CD4-positive, alpha-beta T cell treated with Interleukin-1 beta for 1 hour (primary cell): ENCODE measurements at regions not wholly inside any gene's neighbourhood (a gene's known extent, or its start where the extent isn't known, plus 50 kb on each side); places are given as distances from the start of the nearest gene placed in this dataset.

Source experiments
- DNase-seq, 2 donors: peaks; one replicate each; pipeline ENCODE4 v3.0.0-alpha.2; 2020 to 2022

DNA sequence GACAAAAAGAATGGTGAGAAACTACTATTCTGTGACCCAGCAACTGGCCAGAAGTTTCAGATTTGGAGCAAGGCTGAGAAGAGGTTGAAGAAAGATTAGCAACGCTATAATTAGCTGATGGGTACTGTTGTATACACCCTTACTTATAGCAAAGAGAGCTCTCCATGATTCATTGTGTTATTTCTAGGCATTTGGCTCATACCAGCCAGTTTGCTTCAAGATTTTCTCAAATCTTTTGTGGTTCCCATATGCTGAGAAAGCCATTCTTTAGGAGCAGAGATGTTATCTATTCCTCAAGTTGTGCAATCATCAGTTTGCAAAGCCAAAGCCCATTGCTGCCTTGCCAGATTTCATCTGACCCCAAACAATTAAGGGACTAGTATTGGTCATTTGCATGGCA is 179.4 kb downstream of the ETS1 start:
- no peak for DNase-seq

DNA sequence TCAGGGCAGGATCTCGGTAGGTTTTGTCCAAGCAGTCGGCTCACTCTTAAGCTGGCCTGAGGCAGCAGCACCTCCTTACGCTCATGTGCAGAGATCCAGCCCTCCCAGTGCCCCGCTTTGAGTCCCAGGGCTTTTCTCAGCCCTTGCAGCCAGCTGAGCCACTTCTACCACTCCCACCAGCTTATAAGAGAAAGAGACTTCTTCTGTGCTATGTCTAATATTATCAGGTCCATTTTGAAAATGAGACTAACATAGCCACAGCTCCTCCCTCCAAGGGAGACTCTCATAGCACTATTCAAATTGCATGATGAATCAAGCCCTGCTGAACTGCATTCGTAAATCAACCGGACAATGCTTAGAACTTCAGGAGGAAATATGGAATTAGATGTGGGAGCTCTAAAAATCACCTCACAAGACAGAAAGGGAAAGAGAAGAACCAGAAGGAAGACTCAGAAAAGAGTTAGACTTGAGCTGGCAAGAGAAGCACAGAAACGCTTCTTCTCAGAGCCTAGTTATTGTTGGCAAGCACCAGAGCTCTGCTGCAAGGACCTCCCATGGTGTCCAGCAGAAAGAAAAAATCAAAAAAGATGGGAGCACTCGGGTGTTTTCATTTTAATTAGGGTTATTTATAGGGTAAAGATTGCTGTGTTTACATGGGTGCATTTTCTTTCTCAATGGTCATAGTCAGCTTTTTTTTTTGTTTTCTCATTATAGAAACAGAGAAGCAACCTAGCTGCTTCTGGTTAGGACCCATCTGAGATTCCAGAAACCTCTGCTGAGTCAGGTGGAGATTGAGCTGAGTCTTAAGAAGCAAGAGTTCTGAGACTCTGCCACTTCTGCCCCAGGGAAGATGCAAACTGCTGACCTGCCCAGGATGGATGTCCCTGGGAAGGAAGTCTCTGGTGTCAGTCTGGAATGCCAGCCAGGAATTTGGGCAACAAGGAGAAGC is 181.4 kb downstream of the ETS1 start:
- DNase-seq: no peak

DNA sequence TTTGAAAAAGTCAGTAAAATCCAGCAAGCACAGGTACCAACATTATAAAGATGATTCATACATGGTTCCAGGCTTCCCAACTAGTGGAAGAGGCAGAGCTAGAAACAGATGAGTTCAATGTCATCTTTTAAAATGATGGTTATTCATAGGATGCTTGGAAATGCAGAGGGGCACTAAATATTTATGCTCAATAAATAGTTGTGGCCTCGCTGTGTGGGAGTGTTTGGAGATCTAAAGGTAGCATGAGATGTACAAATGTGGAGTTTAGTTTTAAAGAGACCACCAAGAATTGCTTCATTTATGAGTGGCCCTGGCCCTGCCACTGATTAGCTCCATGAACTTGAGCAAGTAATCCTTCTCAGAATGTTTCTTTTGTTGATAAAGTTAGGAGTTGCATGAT is 182.2 kb downstream of the ETS1 start:
- no peak for DNase-seq

DNA sequence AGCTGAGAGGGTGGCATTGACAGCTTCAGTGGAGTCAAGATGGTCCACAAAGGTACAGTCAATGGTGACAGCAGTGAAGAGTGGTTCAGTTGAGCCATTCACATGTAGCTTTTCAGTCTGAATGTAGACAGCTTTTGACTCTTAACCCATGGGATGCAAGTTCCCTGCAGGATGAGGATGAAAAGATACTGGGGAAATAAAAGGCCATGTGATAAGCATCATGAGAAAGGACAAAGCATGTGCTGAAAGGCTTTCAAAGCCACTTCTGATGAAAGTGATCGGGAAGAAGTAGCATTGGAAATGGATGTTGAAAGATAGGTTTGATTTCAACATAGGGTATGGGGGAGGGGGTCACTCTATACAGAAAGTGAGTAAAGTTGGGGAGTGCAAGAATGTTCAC is 182.9 kb downstream of the ETS1 start:
- no peak for DNase-seq

DNA sequence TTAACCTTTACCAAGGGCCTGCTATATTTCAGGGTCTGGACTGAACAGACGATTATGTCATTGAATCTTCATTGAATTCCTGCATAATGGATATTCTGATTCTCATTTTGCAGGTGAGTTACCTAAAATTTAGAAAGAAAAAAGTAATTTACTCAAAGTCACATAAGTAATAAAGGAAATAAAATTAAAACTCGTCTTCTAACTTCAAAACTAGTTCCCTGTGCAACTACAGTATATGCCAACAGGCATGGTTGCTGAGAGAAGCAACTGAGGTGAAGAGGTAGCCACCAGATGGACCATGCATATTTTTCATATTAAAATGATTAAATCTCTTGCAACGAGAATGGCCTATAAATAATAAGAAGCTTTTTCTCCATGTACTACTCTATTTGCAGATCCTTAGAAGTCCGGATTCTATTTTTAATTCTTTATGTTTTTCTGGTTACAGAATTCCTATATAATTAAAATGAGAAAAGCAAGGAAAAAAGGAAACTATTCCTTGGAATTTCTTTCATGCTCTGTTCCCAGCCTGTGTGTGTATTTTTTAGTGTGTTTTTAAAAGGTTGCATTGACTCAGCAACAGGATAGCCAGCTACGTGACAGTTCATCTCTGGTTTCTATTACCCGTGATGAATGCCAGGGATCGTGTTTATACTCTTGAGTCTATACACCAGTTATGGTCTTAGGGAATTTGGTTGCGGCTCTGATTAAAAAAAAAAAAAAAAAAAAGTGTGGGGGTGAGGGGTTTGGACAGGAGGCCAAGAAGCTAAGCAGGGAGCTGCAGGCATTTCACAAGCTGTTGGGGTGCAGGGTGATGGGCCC is 186.8 kb downstream of the ETS1 start:
- no peak for DNase-seq

DNA sequence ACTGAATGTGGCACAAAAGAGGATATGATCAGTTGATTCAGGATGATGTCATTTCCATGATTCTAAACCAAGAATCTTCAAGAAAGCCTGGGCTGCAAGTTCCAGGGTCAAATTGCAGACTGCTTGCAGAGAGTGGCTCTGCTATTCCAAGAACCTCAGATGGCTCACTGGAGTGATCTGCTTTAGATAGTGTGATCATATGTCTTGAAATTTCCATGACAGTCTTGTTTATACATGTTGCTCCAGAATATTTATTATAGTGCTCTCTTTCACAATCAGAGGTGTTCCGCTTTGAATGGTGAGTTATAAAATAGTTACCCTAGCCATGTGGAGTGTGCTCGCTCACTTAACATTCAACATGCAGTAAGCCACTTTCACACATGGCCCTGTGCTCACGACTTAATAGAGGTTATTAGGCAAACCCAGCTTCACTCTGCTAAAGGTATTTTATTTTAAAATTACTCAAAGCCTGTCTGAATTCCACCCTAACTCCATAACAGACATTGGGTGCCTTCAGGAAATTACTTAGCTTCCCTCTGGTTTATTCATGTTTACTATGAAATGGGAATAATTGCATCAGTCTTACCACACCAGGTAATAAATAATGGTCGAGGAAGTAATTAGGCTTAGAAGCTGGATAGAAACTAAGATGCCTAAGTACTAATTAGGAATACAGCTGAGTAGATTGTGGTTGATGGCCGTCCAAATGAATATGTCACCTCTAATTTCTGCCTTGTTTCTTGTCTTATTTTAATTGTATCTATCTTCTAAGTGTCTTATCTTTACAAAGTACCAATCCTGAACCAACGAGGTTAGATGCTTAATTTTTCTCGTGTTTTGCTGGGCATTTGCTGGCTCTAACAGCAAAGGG is 187.9 kb downstream of the ETS1 start:
- DNase-seq: no peak

DNA sequence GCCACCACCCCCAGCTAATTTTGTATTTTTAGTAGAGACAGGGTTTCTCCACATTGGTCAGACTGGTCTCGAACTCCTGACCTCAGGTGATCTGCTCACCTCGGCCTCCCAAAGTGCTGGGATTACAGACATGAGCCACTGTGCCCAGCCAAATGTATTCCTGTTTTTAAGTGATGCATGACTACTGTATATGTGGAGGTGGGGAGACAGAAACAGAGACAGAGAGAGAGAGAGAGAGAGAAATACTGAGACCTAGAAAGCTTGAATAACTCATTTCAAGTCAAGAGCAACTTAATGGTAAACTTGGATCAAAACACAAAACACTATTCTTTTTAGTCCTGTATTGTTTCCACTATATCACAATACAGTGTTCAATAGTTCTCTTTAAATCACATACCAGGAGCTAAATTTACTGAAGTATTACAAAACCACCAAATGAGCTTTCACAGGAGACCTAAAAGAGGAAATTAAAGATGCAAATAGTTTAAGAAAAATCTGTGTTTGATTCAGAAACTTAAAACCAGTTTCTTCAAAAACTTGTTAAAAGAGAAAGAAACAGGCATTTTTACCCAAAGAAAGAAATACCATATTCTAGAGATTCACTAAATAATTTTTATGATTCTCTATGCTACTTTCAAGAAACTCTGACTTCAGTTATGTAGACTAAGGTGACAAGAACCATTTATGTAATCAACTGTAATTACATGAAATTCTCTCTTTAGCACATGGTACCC is 188.7 kb downstream of the ETS1 start:
- no peak for DNase-seq

DNA sequence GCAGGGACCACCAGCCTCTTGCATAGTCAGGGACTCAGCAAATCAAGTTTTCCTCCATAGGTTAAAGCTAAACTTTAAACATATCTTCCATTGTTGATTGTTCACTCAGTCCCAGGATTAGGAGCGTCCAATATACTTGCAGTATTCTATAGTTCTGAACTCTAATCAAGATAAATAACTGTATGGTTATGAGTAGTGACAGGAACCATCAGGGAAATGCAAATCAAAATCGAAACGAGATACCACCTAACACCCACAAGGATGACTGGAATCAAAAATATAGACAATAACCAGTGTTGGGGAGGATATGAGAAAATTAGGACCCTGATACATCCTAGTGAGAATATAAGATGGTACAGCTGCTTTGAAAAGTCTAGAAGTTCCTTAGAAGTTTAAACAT is 190.0 kb downstream of the ETS1 start:
- DNase-seq: no peak

DNA sequence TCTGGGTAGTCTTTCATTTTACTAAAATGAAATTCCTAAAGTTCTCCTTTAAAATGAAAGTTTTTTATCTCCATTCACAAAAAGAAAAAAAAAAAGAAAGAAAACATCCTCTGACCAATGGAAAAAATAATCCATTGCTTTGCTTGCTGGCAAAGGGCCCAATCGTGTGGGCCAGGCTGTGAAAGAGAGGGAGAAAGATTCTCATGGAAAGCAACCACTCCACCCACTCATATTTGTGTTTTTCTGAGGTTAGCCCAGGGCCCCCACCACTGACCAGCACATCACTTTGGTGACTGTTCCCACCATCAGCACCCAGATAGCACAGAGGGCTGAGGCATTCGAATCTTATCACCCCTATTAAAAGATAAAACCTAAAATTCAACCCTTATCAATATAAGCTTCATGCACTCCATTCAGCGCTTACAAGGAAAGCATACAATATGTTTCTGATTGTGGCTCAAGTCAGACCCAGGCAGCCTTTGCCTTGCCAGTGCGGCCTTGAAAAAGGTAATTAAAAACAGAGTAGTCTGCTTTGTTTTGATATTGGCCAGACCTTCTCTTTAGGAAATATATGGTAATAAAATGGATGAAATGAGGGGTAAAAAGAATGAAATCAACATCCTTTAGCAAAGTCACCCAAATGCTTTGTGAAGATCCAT is 192.8 kb downstream of the ETS1 start:
- no peak for DNase-seq

DNA sequence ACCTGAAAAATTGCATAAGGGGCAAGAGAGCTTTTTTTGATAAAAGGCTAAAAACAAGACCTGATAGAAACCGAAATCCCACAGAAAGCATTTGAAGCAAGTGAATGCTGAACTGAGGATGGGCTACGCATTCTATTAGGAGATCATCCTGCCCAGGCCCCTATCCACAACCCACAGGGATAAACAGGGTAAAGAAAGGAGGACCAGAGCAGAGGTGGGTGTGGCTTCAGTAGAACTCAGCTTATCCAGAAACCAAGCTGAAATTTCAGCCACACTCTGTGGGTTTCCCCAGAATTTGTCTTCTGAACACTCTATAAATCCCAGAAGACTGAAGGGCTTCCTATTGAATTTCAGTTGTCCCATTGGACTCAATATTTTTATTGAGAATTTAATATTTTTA is 195.1 kb downstream of the ETS1 start:
- no peak for DNase-seq

DNA sequence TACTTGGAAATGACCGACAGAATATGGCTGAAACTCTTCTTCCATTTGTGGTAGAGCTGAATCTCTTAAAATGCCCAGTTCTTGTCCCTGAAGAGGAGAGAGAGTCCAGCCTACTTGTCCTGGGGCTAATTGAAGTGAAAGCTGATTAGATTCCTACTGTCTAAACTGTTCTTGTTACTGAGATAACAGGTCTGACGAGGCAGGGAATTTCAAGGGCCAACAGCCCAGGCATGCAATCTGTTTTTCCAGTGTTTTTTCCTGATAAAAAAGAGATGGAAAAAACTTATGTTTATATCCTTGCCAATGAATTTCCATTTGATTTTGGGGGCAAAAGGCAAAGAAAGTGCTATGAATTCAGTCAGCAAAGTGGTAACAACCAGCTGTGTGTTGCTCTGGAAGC is 195.5 kb downstream of the ETS1 start:
- DNase-seq: no peak

DNA sequence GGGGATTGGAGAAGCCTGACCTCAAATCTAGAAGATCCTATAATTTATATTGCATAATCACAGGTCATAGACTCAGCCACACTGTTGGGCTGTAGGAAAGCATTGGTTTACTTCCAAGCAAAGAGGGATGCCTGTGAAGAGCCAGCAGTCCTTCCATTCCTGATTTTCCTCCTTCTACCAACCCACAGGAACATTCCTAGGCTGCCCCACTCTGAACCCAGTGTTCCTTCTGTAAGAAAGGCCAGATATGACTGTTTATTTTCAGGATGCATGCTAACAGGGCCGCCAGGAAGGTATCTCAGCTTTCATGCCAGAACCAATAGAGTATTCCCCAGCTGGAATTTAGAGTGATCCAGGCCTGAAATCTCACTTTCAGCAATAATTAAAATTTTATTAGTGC is 197.1 kb downstream of the ETS1 start:
- no peak for DNase-seq

DNA sequence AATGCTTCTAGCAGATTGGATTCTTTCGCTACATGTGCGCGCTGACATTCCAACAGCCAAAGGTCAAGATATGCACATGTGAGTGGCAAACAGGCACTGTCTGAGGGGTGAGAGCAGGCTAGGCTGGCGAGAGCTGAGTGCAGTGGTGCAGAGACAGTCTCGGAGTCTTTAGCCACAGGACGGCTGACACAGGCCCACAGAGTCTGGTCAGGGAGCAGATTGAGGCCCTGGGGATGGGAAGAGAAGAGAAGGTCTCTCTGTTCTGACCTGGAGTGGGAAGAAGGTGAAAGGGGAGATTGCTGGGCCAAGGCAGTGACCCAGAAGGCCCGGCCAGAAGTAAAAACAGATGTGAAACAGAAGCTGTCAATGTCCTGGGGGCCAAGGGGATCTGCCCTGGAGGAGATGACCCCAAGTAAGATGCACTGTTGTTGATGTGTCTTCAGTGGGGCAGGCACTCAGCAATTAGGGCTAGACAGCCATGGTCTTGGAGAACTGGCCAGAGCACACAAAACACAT is 197.8 kb downstream of the ETS1 start:
- no peak for DNase-seq

DNA sequence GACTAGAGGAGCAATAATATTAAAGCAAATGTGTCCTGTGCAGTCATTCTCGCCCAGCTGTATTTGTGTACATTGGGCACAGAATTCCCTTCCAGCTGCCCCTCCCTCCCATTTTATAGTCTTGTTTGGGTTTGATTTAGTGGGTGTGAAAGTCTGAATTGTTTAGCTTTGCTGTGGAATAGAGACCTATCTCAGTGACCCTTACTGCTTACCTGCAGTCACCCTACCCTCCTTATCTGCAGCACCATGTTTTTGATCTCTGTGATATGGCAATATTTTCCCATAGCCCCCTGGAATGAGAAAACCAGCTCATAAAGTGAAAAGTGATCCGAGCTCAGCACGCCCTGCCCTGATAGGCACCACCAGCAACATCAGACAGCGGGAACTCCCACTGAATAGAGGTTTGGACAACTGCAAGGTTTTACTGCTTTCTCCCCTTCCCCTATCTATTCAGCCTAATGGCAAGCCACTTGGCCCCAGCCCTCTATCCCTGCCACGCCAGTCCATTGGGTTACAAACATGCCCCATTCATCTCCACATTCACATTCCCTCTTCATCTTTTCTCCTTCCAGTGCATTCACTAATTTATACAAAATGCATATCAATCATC is 199.0 kb downstream of the ETS1 start:
- no peak for DNase-seq

DNA sequence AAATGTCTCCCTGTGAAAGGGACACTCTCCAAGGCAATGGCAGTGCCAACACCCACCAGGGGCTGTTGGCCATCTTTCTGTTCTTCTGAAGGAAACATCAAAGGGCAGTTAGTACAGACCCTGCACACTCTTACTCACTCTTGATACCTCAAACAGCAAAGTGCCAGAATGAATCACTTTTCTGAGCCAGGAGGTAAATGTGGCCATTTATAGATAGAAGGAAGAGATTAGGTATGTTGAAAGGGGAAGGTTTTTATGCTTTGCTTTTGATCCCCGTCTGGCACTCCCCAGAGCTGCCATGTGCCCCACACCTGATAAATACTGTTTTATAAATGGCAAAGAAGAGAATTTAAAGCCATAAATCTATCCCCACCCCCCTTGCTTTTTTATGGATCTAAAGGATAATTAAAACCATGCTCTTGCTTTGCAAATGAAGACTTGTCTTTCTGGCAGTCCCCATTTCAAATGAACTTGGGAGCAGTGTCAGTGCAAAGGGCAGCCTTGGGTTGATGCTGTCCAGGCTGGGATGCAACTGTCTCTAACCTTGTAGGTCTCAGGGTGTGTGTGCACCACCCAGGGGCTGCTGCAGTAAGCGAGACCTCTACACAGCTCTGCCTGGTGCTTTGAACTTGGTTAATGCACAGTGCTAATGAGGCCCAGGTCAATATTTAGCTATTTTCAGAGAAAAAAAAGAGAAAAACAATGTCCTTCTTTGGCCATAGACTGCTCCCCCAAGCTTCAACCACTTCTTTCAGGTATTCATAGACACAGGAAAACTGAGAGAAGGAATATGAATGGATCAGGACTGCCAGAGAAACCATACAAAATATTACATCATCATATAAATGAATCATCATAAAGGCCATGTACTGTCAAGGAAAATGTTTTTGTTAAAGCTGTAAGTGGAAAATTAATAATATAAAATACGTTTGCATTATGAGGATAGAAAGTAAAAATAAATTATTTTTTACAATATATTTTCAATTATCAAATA is 207.5 kb downstream of the ETS1 start:
- peak; percentile 4 to 41 for DNase-seq

DNA sequence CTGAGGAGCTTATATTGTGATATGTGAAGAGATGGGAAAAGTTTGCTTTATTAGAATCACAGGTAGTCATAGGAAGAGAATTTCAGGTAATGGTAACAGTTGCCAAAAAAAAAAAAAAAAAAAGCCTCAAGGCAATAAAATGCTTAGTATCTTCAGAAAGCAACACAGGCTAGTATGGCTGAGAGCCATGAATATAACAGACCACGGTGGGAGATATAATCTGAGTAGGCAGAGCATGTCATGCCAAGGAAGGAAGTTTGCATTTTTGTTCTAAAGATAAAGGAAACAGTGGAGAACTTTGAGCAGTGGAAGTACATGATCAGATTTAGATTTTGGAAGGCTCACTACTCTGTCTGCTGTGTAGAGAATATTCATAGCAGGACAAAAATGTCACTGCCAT is 211.4 kb downstream of the ETS1 start:
- DNase-seq: peak in 1 of 2 donors; percentile 6

DNA sequence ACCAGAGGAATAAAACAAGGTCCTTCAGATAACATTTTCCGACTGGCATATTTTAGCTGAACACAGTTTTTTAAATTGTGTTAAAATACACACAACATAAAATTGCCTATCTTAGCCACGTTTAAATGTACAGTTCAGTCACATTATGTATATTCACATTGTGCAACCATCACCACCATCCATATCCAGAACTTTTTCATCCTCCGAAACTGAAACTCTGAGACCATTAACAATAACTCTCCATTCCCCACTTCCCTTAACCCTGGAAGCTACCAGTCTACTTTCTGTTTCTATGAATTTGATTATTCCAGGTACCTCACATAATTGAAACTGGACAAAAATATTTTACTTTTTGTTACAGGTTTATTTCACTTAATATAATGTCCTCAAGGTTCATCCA is 213.3 kb downstream of the ETS1 start:
- no peak for DNase-seq

DNA sequence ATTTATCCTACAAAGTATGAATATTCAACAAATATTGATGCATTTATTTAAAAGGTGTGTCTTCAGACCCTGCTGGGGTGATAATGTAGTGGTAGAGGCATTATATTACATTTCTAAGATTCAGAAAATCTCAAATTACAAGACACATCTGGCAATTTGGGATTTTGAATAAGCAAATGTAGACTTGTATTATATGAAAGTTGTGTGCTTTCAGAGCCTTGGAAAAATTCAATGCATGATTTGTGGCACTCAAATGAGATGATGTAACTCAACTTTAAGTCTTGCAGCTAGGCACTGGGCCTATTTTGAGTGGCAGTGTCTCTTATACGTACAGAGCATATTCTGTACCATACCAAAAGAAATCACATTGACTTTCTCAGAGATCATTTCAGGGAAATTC is 214.4 kb downstream of the ETS1 start:
- DNase-seq: no peak

DNA sequence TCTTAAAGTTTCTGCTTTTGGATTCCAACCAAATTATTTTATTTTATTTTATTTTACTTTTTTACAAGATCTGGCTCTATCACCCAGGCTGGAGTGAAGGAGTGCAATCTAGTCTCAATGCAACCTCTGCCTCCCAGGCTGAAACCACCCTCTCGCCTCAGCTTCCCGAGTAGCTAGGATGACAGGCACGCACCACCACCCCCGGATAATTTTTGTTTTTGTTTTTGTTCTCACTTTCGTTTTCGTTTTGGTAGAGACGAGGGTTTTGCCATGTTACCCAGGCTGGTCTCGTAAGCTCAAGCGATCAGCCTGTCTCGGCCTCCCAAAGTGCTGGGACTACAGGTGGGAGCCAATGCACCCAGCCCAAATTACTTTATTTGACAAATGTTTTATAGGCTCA is 219.8 kb downstream of the ETS1 start:
- peak; percentile 27 to 71 for DNase-seq

DNA sequence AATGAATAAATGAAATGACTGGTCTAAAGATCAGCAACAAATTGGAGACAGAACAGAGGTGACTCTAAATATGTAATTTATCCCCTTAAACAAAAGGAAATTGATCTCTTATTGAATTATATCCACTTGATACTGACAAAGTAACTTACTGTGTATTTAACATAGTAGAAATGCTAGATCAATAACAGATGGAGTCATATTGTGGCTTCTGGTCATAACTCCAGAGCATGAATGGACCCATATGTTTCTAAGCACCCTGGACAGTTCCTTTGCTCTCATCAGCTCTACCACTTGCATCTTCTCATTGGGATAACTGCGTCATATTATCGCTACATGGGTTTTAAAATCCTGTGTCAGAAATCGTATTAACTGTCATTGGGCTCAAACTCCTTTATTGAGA is 222.3 kb downstream of the ETS1 start:
- peak in 1 of 2 donors; percentile 37 for DNase-seq
